Esophagus squamous epithelium (tissue), 4 donors: ENCODE measurements at regions not wholly inside any gene's neighbourhood (a gene's known extent, or its start where the extent isn't known, plus 50 kb on each side); places are given as distances from the start of the nearest gene placed in this dataset.

Source experiments
- POLR2A ChIP-seq, 4 donors: fragments of 450-650 bp; IDR thresholded peaks; one replicate each; pipeline ENCODE4 v1.6.1; 2017; ENCODE audit warnings: antibody characterized with exemption in 4 of 4, mild to moderate bottlenecking in 4 of 4, moderate library complexity in 3 of 4
- TF ChIP-seq, protein P1 (sequence below), 6 experiments: fragments of 450-650 bp in 4 of 6; fragments of 200-600 bp in 2 of 6; sonication (generic) in 2 of 6; IDR thresholded peaks; one replicate each; pipeline ENCODE4 v1.5.1; 2016 to 2019; ENCODE audit warnings: antibody characterized with exemption in 6 of 6, mild to moderate bottlenecking in 4 of 6, moderate library complexity in 4 of 6

DNA sequence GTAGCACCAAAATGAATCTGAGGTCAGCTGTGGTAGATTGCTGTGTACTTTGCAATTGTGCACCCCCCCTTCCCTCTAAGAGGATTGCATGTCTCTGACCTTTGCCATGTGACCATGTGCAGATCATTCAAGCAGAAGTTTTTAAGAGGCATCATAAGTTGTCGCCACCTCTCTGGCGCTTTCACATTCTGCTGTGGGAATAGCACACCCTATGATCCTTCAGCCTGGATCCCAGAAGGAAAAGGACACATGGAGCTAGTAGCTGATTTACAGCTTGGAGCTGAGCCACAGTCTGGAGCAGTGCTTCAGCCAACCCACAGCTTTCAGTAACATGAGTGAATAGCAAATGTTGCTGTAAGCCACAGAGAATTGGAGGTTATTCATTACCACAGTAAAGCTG is 158.5 kb downstream of the TSEN15 start:
- TF ChIP-seq, protein P1, sequence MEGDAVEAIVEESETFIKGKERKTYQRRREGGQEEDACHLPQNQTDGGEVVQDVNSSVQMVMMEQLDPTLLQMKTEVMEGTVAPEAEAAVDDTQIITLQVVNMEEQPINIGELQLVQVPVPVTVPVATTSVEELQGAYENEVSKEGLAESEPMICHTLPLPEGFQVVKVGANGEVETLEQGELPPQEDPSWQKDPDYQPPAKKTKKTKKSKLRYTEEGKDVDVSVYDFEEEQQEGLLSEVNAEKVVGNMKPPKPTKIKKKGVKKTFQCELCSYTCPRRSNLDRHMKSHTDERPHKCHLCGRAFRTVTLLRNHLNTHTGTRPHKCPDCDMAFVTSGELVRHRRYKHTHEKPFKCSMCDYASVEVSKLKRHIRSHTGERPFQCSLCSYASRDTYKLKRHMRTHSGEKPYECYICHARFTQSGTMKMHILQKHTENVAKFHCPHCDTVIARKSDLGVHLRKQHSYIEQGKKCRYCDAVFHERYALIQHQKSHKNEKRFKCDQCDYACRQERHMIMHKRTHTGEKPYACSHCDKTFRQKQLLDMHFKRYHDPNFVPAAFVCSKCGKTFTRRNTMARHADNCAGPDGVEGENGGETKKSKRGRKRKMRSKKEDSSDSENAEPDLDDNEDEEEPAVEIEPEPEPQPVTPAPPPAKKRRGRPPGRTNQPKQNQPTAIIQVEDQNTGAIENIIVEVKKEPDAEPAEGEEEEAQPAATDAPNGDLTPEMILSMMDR (IDR thresholded peaks at IDR 0.05) = no peak
- TF ChIP-seq POLR2A (IDR thresholded peaks at IDR 0.05) = no peak
